ENCODE measurements at regions not wholly inside any gene's neighbourhood (a gene's known extent, or its start where the extent isn't known, plus 50 kb on each side); places are given as distances from the start of the nearest gene placed in this dataset.

DNA sequence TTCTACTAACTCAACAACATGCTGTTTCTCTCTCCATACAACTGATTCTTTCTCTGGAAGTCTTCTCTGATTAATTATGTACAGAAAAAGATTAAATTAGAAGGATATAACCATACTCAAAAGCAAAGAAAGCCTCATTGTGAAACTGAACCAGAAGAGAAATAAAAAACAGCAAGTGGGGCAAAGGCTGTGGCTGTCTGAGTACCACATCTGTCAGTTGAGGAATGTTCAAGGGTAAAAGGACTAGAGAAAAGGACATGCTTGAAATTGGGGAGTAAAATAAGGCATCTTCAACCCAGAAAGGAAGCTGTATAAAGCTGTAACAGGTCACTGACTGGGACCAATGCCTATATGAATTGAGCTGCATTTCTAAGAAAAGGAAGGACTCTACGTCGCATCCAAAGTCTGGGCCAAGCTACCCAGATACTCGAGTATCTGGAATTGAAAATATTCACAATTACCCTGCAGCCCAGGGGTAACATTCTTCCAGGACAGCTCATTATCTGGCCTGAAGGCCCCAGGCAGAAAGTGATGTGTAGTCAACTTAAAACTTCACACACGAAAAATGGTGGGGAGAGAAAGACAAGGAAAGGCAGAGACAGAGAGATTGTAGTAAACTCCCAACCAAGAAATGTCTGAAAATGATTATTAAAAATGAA lies 356.0 kb upstream of the GALNT5 start:
- TF ChIP-seq EZH2 (IDR thresholded peaks at IDR 0.05; ENCODE audit: insufficient read depth, poor library complexity, severe bottlenecking) (no peak), EZH2phosphoT487 (IDR thresholded peaks at IDR 0.05; ENCODE audit: insufficient read depth, low read depth) (no peak)
- Histone ChIP-seq H3K9me2 (ENCODE audit: insufficient read depth) (no peaks in the 10 kb centered on the region), H3K4me3 (no peak overlapping the region), H3K9ac (no peak overlapping the region), H4K20me1 (ENCODE audit: insufficient read depth) (no peaks in the 10 kb centered on the region), H3K27ac (no peak overlapping the region), H3K4me1 (ENCODE audit: insufficient read depth) (peaks cover 25% of the 10 kb centered on the region), H2AFZ (peak overlapping the region; percentile 15; the same call in 1 of the 2 replicates), H3K27me3 (replicated peaks; ENCODE audit: insufficient read depth) (no peaks in the 10 kb centered on the region), H3K36me3 (ENCODE audit: low read depth) (no peaks in the 10 kb centered on the region), H3K79me2 (ENCODE audit: insufficient read depth) (no peaks in the 10 kb centered on the region), H3K9me3 (ENCODE audit: low read depth) (no peaks in the 10 kb centered on the region), H3F3A (ENCODE audit: insufficient read depth) (0 out of 2 replicates have a peak, but pooled peaks cover 8% of the 10 kb centered on the region), H3K4me2 (ENCODE audit: unreplicated experiment) (no peak overlapping the region)
- peak; percentile 61 for DNase-seq
- in situ Hi-C loops (cut with MboI) = no loop called here
- 45 to 54% methylated on average over 4 of the region's 4 CpGs for WGBS, 2 experiments (ENCODE audit: low coverage in 1 of 2, low lambda C conversion rate in 2 of 2, missing lambda C conversion rate in 2 of 2)

DNA sequence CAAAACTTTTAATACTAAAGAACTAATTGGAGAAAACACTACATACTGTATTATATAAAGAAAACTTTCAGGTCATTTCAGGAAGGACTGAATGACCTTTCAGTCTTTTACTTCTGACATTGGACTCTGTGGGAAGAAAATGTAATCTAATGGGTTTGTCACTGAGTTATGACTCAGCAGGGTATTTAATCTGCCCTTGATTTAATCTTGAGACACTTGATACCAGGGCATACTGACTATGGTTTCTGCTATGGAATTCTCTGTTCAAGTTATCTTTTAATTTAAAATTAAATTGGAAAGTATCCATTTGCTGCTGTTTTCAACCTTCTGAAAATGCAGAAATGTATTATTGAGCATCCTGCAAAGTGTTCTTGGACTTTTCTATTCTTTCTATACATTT lies 354.2 kb upstream of the GALNT5 start:
- Histone ChIP-seq H3K27ac (no peak overlapping the region), H3K9ac (no peak overlapping the region), H3K79me2 (ENCODE audit: insufficient read depth) (no peaks in the 10 kb centered on the region), H3K36me3 (ENCODE audit: low read depth) (no peaks in the 10 kb centered on the region), H4K20me1 (ENCODE audit: insufficient read depth) (no peaks in the 10 kb centered on the region), H2AFZ (no peak overlapping the region), H3F3A (ENCODE audit: insufficient read depth) (peaks cover 9% of the 10 kb centered on the region), H3K4me1 (ENCODE audit: insufficient read depth) (peaks cover 35% of the 10 kb centered on the region), H3K9me3 (ENCODE audit: low read depth) (no peaks in the 10 kb centered on the region), H3K4me2 (ENCODE audit: unreplicated experiment) (no peak overlapping the region), H3K4me3 (no peak overlapping the region), H3K9me2 (ENCODE audit: insufficient read depth) (no peaks in the 10 kb centered on the region), H3K27me3 (replicated peaks; ENCODE audit: insufficient read depth) (no peaks in the 10 kb centered on the region)
- peak; percentile 39 for DNase-seq
- no peak for TF ChIP-seq EZH2phosphoT487 (IDR thresholded peaks at IDR 0.05; ENCODE audit: insufficient read depth, low read depth)
- TF ChIP-seq EZH2 (IDR thresholded peaks at IDR 0.05; ENCODE audit: insufficient read depth, poor library complexity, severe bottlenecking) = no peak
- in situ Hi-C loops (cut with MboI) = no loop called here

DNA sequence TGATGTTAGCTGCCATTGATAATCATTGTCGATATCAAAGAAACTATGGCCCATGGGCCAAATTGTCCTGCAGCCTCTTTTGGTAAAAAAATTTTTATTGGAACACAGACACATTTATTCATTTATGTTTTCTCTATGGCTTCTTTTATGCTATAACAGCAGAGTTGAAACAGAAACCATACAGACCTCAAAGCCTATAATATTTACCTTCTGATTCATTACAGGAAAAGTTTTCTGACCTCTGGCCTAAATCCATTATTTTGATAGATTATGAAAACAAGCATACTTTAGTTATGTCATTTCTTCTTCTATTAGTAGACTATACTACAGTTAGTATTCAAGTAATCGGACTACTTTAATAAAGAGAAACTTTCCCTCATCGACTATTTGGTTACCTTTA lies 349.7 kb upstream of the GALNT5 start:
- Histone ChIP-seq H3K4me2 (ENCODE audit: unreplicated experiment) (no peak overlapping the region), H3K27ac (no peak overlapping the region), H3K9me3 (ENCODE audit: low read depth) (no peaks in the 10 kb centered on the region), H4K20me1 (ENCODE audit: insufficient read depth) (no peaks in the 10 kb centered on the region), H3K27me3 (replicated peaks; ENCODE audit: insufficient read depth) (no peaks in the 10 kb centered on the region), H3K9me2 (ENCODE audit: insufficient read depth) (no peaks in the 10 kb centered on the region), H3K9ac (no peak overlapping the region), H3K4me3 (no peak overlapping the region), H2AFZ (no peak overlapping the region), H3F3A (ENCODE audit: insufficient read depth) (peaks cover 11% of the 10 kb centered on the region), H3K36me3 (ENCODE audit: low read depth) (no peaks in the 10 kb centered on the region), H3K79me2 (ENCODE audit: insufficient read depth) (no peaks in the 10 kb centered on the region), H3K4me1 (ENCODE audit: insufficient read depth) (peaks cover 33% of the 10 kb centered on the region)
- TF ChIP-seq EZH2 (IDR thresholded peaks at IDR 0.05; ENCODE audit: insufficient read depth, poor library complexity, severe bottlenecking) = no peak
- TF ChIP-seq EZH2phosphoT487 (IDR thresholded peaks at IDR 0.05; ENCODE audit: insufficient read depth, low read depth) = no peak
- 62 to 67% methylated on average over 3 of the region's 3 CpGs for WGBS, 2 experiments (ENCODE audit: low coverage in 1 of 2, low lambda C conversion rate in 2 of 2, missing lambda C conversion rate in 2 of 2)
- DNase-seq = no peak
- in situ Hi-C loops (cut with MboI) = no loop called here

DNA sequence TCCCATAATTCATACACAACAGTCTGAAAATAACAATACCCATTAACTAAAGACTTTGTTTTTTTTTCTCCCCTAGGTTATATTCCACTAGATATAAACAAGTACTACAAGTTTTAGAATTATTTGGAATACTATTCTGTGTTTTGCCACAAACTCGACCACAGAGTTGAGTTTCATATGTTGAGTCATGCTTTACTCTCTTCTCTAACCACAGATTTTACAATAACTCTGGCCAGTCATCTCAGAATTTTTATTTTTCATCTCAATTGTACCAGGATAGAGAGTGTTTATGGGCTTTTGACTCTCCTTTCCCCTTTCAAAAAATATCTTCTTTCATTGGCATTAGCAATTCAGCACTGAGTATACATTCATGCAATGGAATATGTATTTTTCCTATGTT lies 348.7 kb upstream of the GALNT5 start:
- H3K4me1 ChIP-seq (ENCODE audit: insufficient read depth) = peaks cover 25% of the 10 kb centered on the region
- no peak overlapping the region for H2AFZ ChIP-seq
- H3F3A ChIP-seq (ENCODE audit: insufficient read depth) = peaks cover 11% of the 10 kb centered on the region
- peak overlapping the region; percentile 46; the same call in 1 of the 2 replicates for H3K27ac ChIP-seq
- H3K4me3 ChIP-seq = no peak overlapping the region
- H4K20me1 ChIP-seq (ENCODE audit: insufficient read depth) = no peaks in the 10 kb centered on the region
- TF ChIP-seq EZH2 (IDR thresholded peaks at IDR 0.05; ENCODE audit: insufficient read depth, poor library complexity, severe bottlenecking) (no peak), EZH2phosphoT487 (IDR thresholded peaks at IDR 0.05; ENCODE audit: insufficient read depth, low read depth) (no peak)
- H3K4me2 ChIP-seq (ENCODE audit: unreplicated experiment) = peak overlapping the region; percentile 62
- no peak overlapping the region for H3K9ac ChIP-seq
- H3K9me3 ChIP-seq (ENCODE audit: low read depth) = no peaks in the 10 kb centered on the region
- H3K36me3 ChIP-seq (ENCODE audit: low read depth) = no peaks in the 10 kb centered on the region
- H3K79me2 ChIP-seq (ENCODE audit: insufficient read depth) = no peaks in the 10 kb centered on the region
- DNase-seq = peak; percentile 82
- H3K27me3 ChIP-seq (replicated peaks; ENCODE audit: insufficient read depth) = no peaks in the 10 kb centered on the region
- in situ Hi-C loops (cut with MboI) = no loop called here
- H3K9me2 ChIP-seq (ENCODE audit: insufficient read depth) = no peaks in the 10 kb centered on the region
- 0% methylated on average over 1 of the region's 1 CpG for WGBS, 2 experiments (ENCODE audit: low coverage in 1 of 2, low lambda C conversion rate in 2 of 2, missing lambda C conversion rate in 2 of 2)

DNA sequence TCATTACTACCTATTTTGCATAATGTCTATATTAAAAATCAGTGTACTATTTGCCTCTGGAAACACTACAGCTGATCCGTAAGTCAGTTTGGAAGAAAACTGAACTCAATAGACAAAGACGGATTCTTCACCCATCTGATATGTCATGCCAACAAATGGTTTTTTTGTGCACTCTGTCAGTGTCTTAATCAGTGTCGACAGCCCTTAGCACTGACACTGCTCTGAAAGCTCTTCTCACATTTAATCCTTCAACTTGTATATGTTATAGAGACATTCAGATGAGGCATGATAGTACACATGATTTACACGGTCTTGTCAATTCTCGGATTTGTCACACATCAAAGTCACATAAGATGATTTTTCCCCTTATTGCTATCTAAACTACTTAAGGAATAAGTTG lies 347.5 kb upstream of the GALNT5 start:
- 95 to 98% methylated on average over 5 of the region's 5 CpGs for WGBS, 2 experiments (ENCODE audit: low coverage in 1 of 2, low lambda C conversion rate in 2 of 2, missing lambda C conversion rate in 2 of 2)
- TF ChIP-seq EZH2 (IDR thresholded peaks at IDR 0.05; ENCODE audit: insufficient read depth, poor library complexity, severe bottlenecking) (no peak), EZH2phosphoT487 (IDR thresholded peaks at IDR 0.05; ENCODE audit: insufficient read depth, low read depth) (no peak)
- in situ Hi-C loops (cut with MboI) = no loop called here

More for the DNA sequence above, 347.5 kb upstream of the GALNT5 start:
- peaks cover 25% of the 10 kb centered on the region for H3K4me1 ChIP-seq (ENCODE audit: insufficient read depth)
- H3K9me3 ChIP-seq (ENCODE audit: low read depth) = no peaks in the 10 kb centered on the region
- no peak overlapping the region for H3K9ac ChIP-seq
- H3K36me3 ChIP-seq (ENCODE audit: low read depth) = no peaks in the 10 kb centered on the region
- no peaks in the 10 kb centered on the region for H3K27me3 ChIP-seq (replicated peaks; ENCODE audit: insufficient read depth)
- no peaks in the 10 kb centered on the region for H3K9me2 ChIP-seq (ENCODE audit: insufficient read depth)
- no peak overlapping the region for H3K4me2 ChIP-seq (ENCODE audit: unreplicated experiment)
- no peak for DNase-seq
- H4K20me1 ChIP-seq (ENCODE audit: insufficient read depth) = no peaks in the 10 kb centered on the region
- no peak overlapping the region for H3K4me3 ChIP-seq
- peaks cover 11% of the 10 kb centered on the region for H3F3A ChIP-seq (ENCODE audit: insufficient read depth)
- no peak overlapping the region for H2AFZ ChIP-seq
- no peak overlapping the region for H3K27ac ChIP-seq
- H3K79me2 ChIP-seq (ENCODE audit: insufficient read depth) = no peaks in the 10 kb centered on the region
